ENCODE measurements at regions not wholly inside any gene's neighbourhood (a gene's known extent, or its start where the extent isn't known, plus 50 kb on each side); places are given as distances from the start of the nearest gene placed in this dataset.

DNA sequence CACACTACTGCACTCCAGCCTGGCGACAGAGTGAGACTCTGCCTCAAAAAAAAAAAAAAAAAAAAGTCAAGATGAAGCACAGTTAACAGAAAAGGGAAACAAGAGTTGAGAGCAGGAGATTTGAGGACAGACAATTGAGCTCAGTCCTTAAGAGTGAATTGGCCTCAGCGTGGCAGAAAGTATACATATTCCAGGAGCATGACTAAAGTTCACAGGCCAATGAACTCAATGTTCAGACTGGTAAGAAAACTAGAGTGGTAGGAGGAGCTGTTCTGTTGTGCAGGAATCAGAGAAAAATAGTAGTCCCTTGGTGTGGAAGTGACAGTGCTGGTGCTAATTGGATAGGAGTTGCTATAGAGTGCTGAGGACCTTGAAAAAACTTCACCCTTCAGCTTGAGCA lies 60.0 kb downstream of the NRN1 start:
- H3K4me1 Mint-ChIP-seq (ENCODE audit: low read depth in 2 of 2): no peaks in the 10 kb centered on the region
- H3K36me3 Mint-ChIP-seq (ENCODE audit: insufficient read depth): no peaks in the 10 kb centered on the region
- H3K4me3 Mint-ChIP-seq: no peak overlapping the region
- H3K27ac Mint-ChIP-seq: no peak overlapping the region
- H3K27me3 Mint-ChIP-seq: peaks cover 10 to 24% of the 10 kb centered on the region in 2 donors
- no peak for ATAC-seq (replicated peaks)
- no peak for DNase-seq
- peaks cover 2 to 6% of the 10 kb centered on the region in 2 donors for H3K9me3 Mint-ChIP-seq

GRCh38 chr6:5946181-5946580 lies 60.5 kb downstream of the NRN1 start:
- DNase-seq (no peak), ATAC-seq (replicated peaks) (no peak)
- Mint-ChIP-seq H3K4me3 (no peak overlapping the region), H3K36me3 (ENCODE audit: insufficient read depth) (no peaks in the 10 kb centered on the region), H3K27me3 (peaks cover 10 to 24% of the 10 kb centered on the region in 2 donors), H3K27ac (no peak overlapping the region), H3K4me1 (ENCODE audit: low read depth in 2 of 2) (no peaks in the 10 kb centered on the region), H3K9me3 (peaks cover 2 to 6% of the 10 kb centered on the region in 2 donors)

- DNase-seq: no peak
- no peak overlapping the region for H3K4me3 Mint-ChIP-seq
- no peaks in the 10 kb centered on the region for H3K4me1 Mint-ChIP-seq (ENCODE audit: low read depth in 2 of 2)
- H3K36me3 Mint-ChIP-seq (ENCODE audit: insufficient read depth): no peaks in the 10 kb centered on the region
- peaks cover 9 to 19% of the 10 kb centered on the region in 2 donors for H3K27me3 Mint-ChIP-seq
- H3K9me3 Mint-ChIP-seq: peaks cover 2 to 6% of the 10 kb centered on the region in 2 donors
- ATAC-seq (replicated peaks): no peak
- H3K27ac Mint-ChIP-seq: no peak overlapping the region
These were observed 63.1 kb downstream of the NRN1 start for GRCh38 chr6:5943591-5943990.

DNA sequence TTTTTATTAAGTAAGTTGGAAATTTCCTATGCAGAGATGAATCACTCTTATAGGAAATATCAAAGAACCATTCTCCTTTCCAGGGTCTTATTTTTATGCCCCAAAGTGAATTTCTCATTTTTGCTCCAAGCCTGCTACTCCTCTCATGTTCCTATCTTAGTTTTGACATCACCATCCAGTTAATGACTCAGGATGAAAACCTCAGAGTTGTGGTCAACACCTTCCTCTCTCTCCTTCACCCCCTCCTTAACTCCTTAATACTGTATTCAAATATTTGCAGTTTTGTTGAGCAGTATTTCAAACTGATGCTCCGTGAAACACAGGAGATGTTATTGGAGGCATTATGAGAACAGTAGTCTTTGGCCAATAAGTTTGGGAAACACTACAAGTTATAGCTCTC lies 64.1 kb downstream of the NRN1 start:
- Mint-ChIP-seq H3K4me3 (no peak overlapping the region), H3K4me1 (ENCODE audit: low read depth in 2 of 2) (no peaks in the 10 kb centered on the region), H3K36me3 (ENCODE audit: insufficient read depth) (no peaks in the 10 kb centered on the region), H3K27ac (no peak overlapping the region), H3K9me3 (peaks cover 2 to 6% of the 10 kb centered on the region in 2 donors), H3K27me3 (peaks cover 3 to 11% of the 10 kb centered on the region in 2 donors)
- ATAC-seq (replicated peaks): no peak
- no peak for DNase-seq

GRCh38 chr6:5941188-5941587 lies 65.5 kb downstream of the NRN1 start:
- Mint-ChIP-seq H3K4me3 (no peak overlapping the region), H3K27me3 (peaks cover 7 to 13% of the 10 kb centered on the region in 2 donors), H3K36me3 (ENCODE audit: insufficient read depth) (no peaks in the 10 kb centered on the region), H3K27ac (no peak overlapping the region), H3K4me1 (ENCODE audit: low read depth in 2 of 2) (no peaks in the 10 kb centered on the region), H3K9me3 (peaks cover 2 to 6% of the 10 kb centered on the region in 2 donors)
- no peak for DNase-seq
- no peak for ATAC-seq (replicated peaks)

DNA sequence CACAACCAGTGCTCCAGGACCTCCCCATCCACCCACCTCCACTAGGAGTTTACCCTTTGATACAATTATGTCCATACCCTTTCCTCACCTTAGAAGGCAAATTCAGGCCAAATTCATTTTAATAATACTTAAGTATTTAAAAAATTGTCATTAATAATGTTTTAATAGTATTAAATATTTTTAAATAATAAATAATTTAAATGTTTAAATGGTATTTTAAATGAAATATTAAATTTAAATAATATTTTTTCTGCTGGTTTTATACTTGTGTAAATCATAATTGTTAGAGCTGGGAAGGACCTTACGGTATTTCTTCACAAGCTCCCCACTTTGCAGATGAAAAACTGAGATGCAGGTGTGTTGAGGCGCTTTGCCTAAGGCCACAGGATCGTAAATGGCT lies 67.8 kb downstream of the NRN1 start:
- Mint-ChIP-seq H3K4me1 (ENCODE audit: low read depth in 2 of 2) (no peaks in the 10 kb centered on the region), H3K4me3 (no peak overlapping the region), H3K9me3 (peaks cover 2 to 6% of the 10 kb centered on the region in 2 donors), H3K36me3 (ENCODE audit: insufficient read depth) (no peaks in the 10 kb centered on the region), H3K27ac (no peak overlapping the region), H3K27me3 (peaks cover 27 to 31% of the 10 kb centered on the region in 2 donors)
- ATAC-seq (replicated peaks) (no peak), DNase-seq (no peak)

- no peaks in the 10 kb centered on the region for H3K4me1 Mint-ChIP-seq (ENCODE audit: low read depth in 2 of 2)
- H3K9me3 Mint-ChIP-seq: peaks cover under 1% of the 10 kb centered on the region in 2 donors
- ATAC-seq (replicated peaks) (no peak), DNase-seq (no peak)
- H3K27ac Mint-ChIP-seq: no peak overlapping the region
- H3K36me3 Mint-ChIP-seq (ENCODE audit: insufficient read depth): no peaks in the 10 kb centered on the region
- H3K27me3 Mint-ChIP-seq: peaks cover 30 to 35% of the 10 kb centered on the region in 2 donors
- no peak overlapping the region for H3K4me3 Mint-ChIP-seq
These were observed 68.6 kb downstream of the NRN1 start for GRCh38 chr6:5937936-5938706.

GRCh38 chr6:5937169-5937909 lies 69.4 kb downstream of the NRN1 start:
- Mint-ChIP-seq H3K36me3 (ENCODE audit: insufficient read depth) (peaks cover 4% of the 10 kb centered on the region), H3K4me1 (ENCODE audit: low read depth in 2 of 2) (no peaks in the 10 kb centered on the region), H3K4me3 (no peak overlapping the region), H3K27me3 (peaks cover 38 to 43% of the 10 kb centered on the region in 2 donors), H3K27ac (no peak overlapping the region), H3K9me3 (no peaks in the 10 kb centered on the region)
- no peak for ATAC-seq (replicated peaks)
- DNase-seq: no peak

DNA sequence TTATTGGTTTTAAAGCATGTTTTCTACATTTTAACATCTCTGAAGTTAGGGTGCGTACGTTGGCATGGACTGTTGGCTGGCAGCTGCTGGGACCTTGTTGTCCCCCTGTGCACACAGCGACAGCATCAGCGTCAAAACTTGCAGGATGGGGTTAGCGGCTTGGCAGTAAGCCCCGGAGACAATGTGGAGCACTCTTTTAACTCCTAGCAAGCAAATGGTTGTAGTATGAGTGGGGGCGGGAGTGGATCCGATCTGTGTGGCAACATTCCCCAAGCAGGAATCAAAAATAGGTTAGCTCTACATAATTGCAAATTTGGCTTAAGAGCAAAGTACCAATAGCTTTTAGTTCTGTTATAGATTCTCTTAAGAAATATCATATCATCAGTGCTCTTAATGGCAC lies 70.1 kb downstream of the NRN1 start:
- H3K36me3 Mint-ChIP-seq (ENCODE audit: insufficient read depth): peaks cover 4% of the 10 kb centered on the region
- no peaks in the 10 kb centered on the region for H3K9me3 Mint-ChIP-seq
- no peak overlapping the region for H3K4me3 Mint-ChIP-seq
- no peak for DNase-seq
- H3K27me3 Mint-ChIP-seq: peaks cover 45 to 50% of the 10 kb centered on the region in 2 donors
- H3K4me1 Mint-ChIP-seq (ENCODE audit: low read depth in 2 of 2): no peaks in the 10 kb centered on the region
- no peak overlapping the region for H3K27ac Mint-ChIP-seq
- ATAC-seq (replicated peaks): no peak

- H3K4me1 Mint-ChIP-seq (ENCODE audit: low read depth in 2 of 2): peaks cover 0 to under 1% of the 10 kb centered on the region in 2 donors
- peaks cover 50 to 55% of the 10 kb centered on the region in 2 donors for H3K27me3 Mint-ChIP-seq
- H3K4me3 Mint-ChIP-seq: no peak overlapping the region
- H3K27ac Mint-ChIP-seq: no peak overlapping the region
- ATAC-seq (replicated peaks) (no peak), DNase-seq (no peak)
- H3K9me3 Mint-ChIP-seq: no peaks in the 10 kb centered on the region
- H3K36me3 Mint-ChIP-seq (ENCODE audit: insufficient read depth): peaks cover 4% of the 10 kb centered on the region
These were observed 70.6 kb downstream of the NRN1 start for GRCh38 chr6:5936140-5936539.

- no peak overlapping the region for H3K4me3 Mint-ChIP-seq
- peaks cover 0 to 6% of the 10 kb centered on the region in 2 donors for H3K4me1 Mint-ChIP-seq (ENCODE audit: low read depth in 2 of 2)
- no peak overlapping the region for H3K27ac Mint-ChIP-seq
- DNase-seq (no peak), ATAC-seq (replicated peaks) (no peak)
- no peaks in the 10 kb centered on the region for H3K9me3 Mint-ChIP-seq
- peaks cover 51 to 65% of the 10 kb centered on the region in 2 donors for H3K27me3 Mint-ChIP-seq
- H3K36me3 Mint-ChIP-seq (ENCODE audit: insufficient read depth): peaks cover 4% of the 10 kb centered on the region
These were observed 75.8 kb downstream of the NRN1 start for GRCh38 chr6:5930968-5931367.

DNA sequence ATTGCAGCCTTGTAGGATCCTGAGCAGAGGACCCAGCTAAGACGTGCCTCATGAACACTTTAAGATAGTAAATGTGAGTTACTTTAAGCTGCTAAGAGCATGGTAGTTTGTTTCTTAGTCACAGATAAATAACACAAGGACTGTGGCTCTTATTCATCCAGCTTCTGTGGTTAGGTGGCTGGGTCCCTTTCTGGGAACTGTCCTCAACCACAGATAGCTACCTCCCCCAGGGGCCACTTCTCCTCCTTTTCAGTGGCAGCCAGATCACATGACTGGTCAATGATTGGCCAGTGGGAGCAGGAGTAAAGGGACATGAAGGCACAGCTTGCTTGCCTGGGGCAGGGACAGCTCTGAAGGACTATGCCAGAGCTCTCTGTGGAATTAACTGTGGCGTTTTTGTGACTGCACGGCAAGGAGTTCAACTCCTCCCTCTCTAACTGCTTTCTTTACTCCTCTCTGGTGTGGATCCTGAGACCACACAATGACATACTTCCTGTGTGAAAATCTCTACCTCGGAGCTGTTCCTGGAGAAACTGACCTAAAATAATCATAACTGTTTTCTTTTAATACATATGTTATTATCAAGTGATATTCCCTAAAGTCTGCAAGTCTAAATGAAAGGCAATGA lies 76.5 kb downstream of the NRN1 start:
- Mint-ChIP-seq H3K36me3 (ENCODE audit: insufficient read depth) (peaks cover 4% of the 10 kb centered on the region), H3K9me3 (peaks cover 0 to 2% of the 10 kb centered on the region in 2 donors), H3K27me3 (peaks cover 45 to 58% of the 10 kb centered on the region in 2 donors), H3K4me3 (no peak overlapping the region), H3K4me1 (ENCODE audit: low read depth in 2 of 2) (peaks cover 0 to 6% of the 10 kb centered on the region in 2 donors), H3K27ac (no peak overlapping the region)
- DNase-seq (no peak), ATAC-seq (replicated peaks) (no peak)

DNA sequence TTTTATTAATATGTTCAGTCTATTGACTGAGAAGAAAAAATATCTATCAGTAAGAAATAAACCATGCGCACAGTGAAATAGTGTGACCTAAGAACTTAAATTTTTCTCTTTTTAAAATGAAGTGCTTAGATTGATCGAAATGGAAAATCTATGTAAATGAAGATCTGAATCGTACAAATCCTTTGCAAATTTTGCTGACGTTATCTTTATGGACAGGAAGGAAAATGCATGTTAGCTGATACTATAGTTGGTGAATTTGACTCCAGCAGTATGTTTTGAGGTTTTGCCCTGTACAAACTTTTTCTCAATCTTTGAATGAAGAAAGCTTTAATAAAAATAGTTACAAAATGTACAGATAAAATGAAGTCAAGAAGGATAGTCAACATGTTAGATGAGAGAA lies 82.9 kb downstream of the NRN1 start:
- Mint-ChIP-seq H3K27ac (no peak overlapping the region), H3K4me1 (ENCODE audit: low read depth in 2 of 2) (no peaks in the 10 kb centered on the region), H3K4me3 (no peak overlapping the region), H3K36me3 (ENCODE audit: insufficient read depth) (no peaks in the 10 kb centered on the region), H3K27me3 (peaks cover 16 to 23% of the 10 kb centered on the region in 2 donors), H3K9me3 (peaks cover 0 to 3% of the 10 kb centered on the region in 2 donors)
- ATAC-seq (replicated peaks): no peak
- no peak for DNase-seq
